Gastroesophageal sphincter (tissue), 3 donors: ENCODE measurements at regions not wholly inside any gene's neighbourhood (a gene's known extent, or its start where the extent isn't known, plus 50 kb on each side); places are given as distances from the start of the nearest gene placed in this dataset.

ENCODE experiments used
- CTCF ChIP-seq, 4 experiments: fragments of 200-600 bp in 2 of 4; fragments of 450-650 bp in 2 of 4; sonication (generic) in 1 of 4; IDR thresholded peaks; one replicate each; pipeline ENCODE4 v1.5.1; 2017 to 2019; ENCODE audit warnings: antibody characterized with exemption in 4 of 4, mild to moderate bottlenecking in 2 of 4, moderate library complexity in 2 of 4
- EP300 ChIP-seq: sonication (generic); formaldehyde crosslinking; IDR thresholded peaks from one replicate; pipeline ENCODE4 v1.6.1; 2017; ENCODE audit warnings: antibody characterized with exemption, mild to moderate bottlenecking
- POLR2A ChIP-seq, 2 donors: fragments of 450-650 bp; IDR thresholded peaks; one replicate each; pipeline ENCODE4 v1.6.1; 2017; ENCODE audit warnings: antibody characterized with exemption in 2 of 2, mild to moderate bottlenecking in 2 of 2, moderate library complexity in 1 of 2
- POLR2AphosphoS5 ChIP-seq: sonication (generic); formaldehyde crosslinking; IDR thresholded peaks from one replicate; pipeline ENCODE4 v1.6.1; 2017; ENCODE audit warnings: antibody characterized with exemption

- TF ChIP-seq CTCF (IDR thresholded peaks at IDR 0.05) (no peak), EP300 (no peak), POLR2AphosphoS5 (no peak), POLR2A (IDR thresholded peaks at IDR 0.05) (no peak)
Observed at GRCh38 chr2:14235667-14236066, 396.9 kb upstream of the LRATD1 start.
